ENCODE measurements at regions not wholly inside any gene's neighbourhood (a gene's known extent, or its start where the extent isn't known, plus 50 kb on each side); places are given as distances from the start of the nearest gene placed in this dataset.

- Histone ChIP-seq H3K27me3 (ENCODE audit: insufficient read depth, poor library complexity, severe bottlenecking) (no peaks in the 10 kb centered on the region), H3K4me3 (replicated peaks; ENCODE audit: insufficient read depth, low read length) (no peak overlapping the region), H3K27ac (replicated peaks) (no peak overlapping the region)
- TF ChIP-seq GABPA (IDR thresholded peaks at IDR 0.05; ENCODE audit: low read depth) (no peak), REST (IDR thresholded peaks at IDR 0.05; ENCODE audit: insufficient replicate concordance, low read depth) (no peak), POLR2AphosphoS5 (IDR thresholded peaks at IDR 0.05; ENCODE audit: low read depth) (no peak), SPI1 (IDR thresholded peaks at IDR 0.05; ENCODE audit: borderline replicate concordance, low read depth) (no peak), CTCF (IDR thresholded peaks at IDR 0.05; ENCODE audit: insufficient read depth, low read length) (no peak)
- DNase-seq (ENCODE audit: low read depth in 1 of 2, low spot score in 1 of 2): no peak
These were observed 510.3 kb downstream of the ZIC1 start for GRCh38 chr3:147919496-147919895.

- no peak for TF ChIP-seq CTCF (IDR thresholded peaks at IDR 0.05; ENCODE audit: insufficient read depth, low read length)
- no peak for TF ChIP-seq SPI1 (IDR thresholded peaks at IDR 0.05; ENCODE audit: borderline replicate concordance, low read depth)
- TF ChIP-seq REST (IDR thresholded peaks at IDR 0.05; ENCODE audit: insufficient replicate concordance, low read depth): no peak
- TF ChIP-seq POLR2AphosphoS5 (IDR thresholded peaks at IDR 0.05; ENCODE audit: low read depth): no peak
- TF ChIP-seq GABPA (IDR thresholded peaks at IDR 0.05; ENCODE audit: low read depth): no peak
- H3K27ac ChIP-seq (replicated peaks): no peak overlapping the region
- H3K4me3 ChIP-seq (replicated peaks; ENCODE audit: insufficient read depth, low read length): no peak overlapping the region
- no peak for DNase-seq (ENCODE audit: low read depth in 1 of 2, low spot score in 1 of 2)
- no peaks in the 10 kb centered on the region for H3K27me3 ChIP-seq (ENCODE audit: insufficient read depth, poor library complexity, severe bottlenecking)
These were observed 511.9 kb downstream of the ZIC1 start for GRCh38 chr3:147921051-147921450.

- Histone ChIP-seq H3K27me3 (ENCODE audit: insufficient read depth, poor library complexity, severe bottlenecking) (no peaks in the 10 kb centered on the region), H3K27ac (replicated peaks) (no peak overlapping the region), H3K4me3 (replicated peaks; ENCODE audit: insufficient read depth, low read length) (no peak overlapping the region)
- DNase-seq (ENCODE audit: low read depth in 1 of 2, low spot score in 1 of 2): no peak
- no peak for TF ChIP-seq CTCF (IDR thresholded peaks at IDR 0.05; ENCODE audit: insufficient read depth, low read length)
- no peak for TF ChIP-seq SPI1 (IDR thresholded peaks at IDR 0.05; ENCODE audit: borderline replicate concordance, low read depth)
- no peak for TF ChIP-seq REST (IDR thresholded peaks at IDR 0.05; ENCODE audit: insufficient replicate concordance, low read depth)
- no peak for TF ChIP-seq POLR2AphosphoS5 (IDR thresholded peaks at IDR 0.05; ENCODE audit: low read depth)
- no peak for TF ChIP-seq GABPA (IDR thresholded peaks at IDR 0.05; ENCODE audit: low read depth)
These were observed 515.6 kb downstream of the ZIC1 start for GRCh38 chr3:147924755-147925154.

Data from HL-60 (cell line).